ENCODE measurements at regions not wholly inside any gene's neighbourhood (a gene's known extent, or its start where the extent isn't known, plus 50 kb on each side); places are given as distances from the start of the nearest gene placed in this dataset.

- Histone ChIP-seq H3K9ac (ENCODE audit: low read length) (no peak overlapping the region), H3K9me2 (replicated peaks; ENCODE audit: insufficient read depth, low read length) (no peaks in the 10 kb centered on the region), H3K36me3 (ENCODE audit: low read length) (no peaks in the 10 kb centered on the region), H3K4me3 (ENCODE audit: insufficient read depth, low read length, poor library complexity, severe bottlenecking) (no peak overlapping the region), H4K20me1 (ENCODE audit: low read depth, low read length) (no peaks in the 10 kb centered on the region), H3K79me2 (ENCODE audit: insufficient read depth, low read length) (no peaks in the 10 kb centered on the region), H3K4me2 (ENCODE audit: low read depth, low read length, poor library complexity, severe bottlenecking) (no peak overlapping the region), H3F3A (ENCODE audit: insufficient read depth) (no peaks in the 10 kb centered on the region), H3K9me3 (ENCODE audit: insufficient read depth, low read length) (no peaks in the 10 kb centered on the region), H2AFZ (ENCODE audit: low read depth, low read length, severe bottlenecking) (no peak overlapping the region), H3K27me3 (ENCODE audit: low read length) (no peaks in the 10 kb centered on the region), H3K27ac (ENCODE audit: low read depth, low read length) (no peak overlapping the region)
- TF ChIP-seq EZH2phosphoT487 (conservative IDR thresholded peaks at IDR 0.05; ENCODE audit: low read length), result no peak
- TF ChIP-seq CTCF (IDR thresholded peaks at IDR 0.05; ENCODE audit: insufficient read depth, low read length, poor library complexity, severe bottlenecking), result no peak
These were observed 61.3 kb upstream of the PIK3R1 start for GRCh38 chr5:68154119-68154857.

DNA sequence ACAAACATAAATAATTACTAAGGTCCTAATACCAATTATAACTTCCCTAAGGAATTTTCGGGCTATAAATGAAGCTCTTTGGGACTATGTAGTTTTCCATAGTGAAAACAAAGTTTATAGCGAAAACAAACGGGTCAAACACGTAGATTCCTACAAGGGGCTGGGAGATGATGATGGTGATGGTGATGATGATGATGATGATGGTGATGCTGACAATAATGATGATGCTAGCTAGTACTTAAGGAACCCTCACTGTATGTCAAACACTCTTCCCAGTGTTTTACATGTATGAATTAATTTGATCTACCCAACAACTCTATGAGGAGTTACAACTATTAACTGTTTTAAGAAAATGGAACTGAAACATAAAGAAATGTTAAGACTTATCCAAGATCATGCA lies 63.7 kb upstream of the PIK3R1 start:
- Histone ChIP-seq H3K36me3 (ENCODE audit: low read length) (no peaks in the 10 kb centered on the region), H3K4me2 (ENCODE audit: low read depth, low read length, poor library complexity, severe bottlenecking) (no peak overlapping the region), H3K9ac (ENCODE audit: low read length) (no peak overlapping the region), H3K27ac (ENCODE audit: low read depth, low read length) (no peak overlapping the region), H3K9me2 (replicated peaks; ENCODE audit: insufficient read depth, low read length) (no peaks in the 10 kb centered on the region), H4K20me1 (ENCODE audit: low read depth, low read length) (no peaks in the 10 kb centered on the region), H2AFZ (ENCODE audit: low read depth, low read length, severe bottlenecking) (no peak overlapping the region), H3F3A (ENCODE audit: insufficient read depth) (no peaks in the 10 kb centered on the region), H3K27me3 (ENCODE audit: low read length) (no peaks in the 10 kb centered on the region), H3K79me2 (ENCODE audit: insufficient read depth, low read length) (no peaks in the 10 kb centered on the region), H3K4me3 (ENCODE audit: insufficient read depth, low read length, poor library complexity, severe bottlenecking) (no peak overlapping the region), H3K9me3 (ENCODE audit: insufficient read depth, low read length) (no peaks in the 10 kb centered on the region)
- TF ChIP-seq EZH2phosphoT487 (conservative IDR thresholded peaks at IDR 0.05; ENCODE audit: low read length) (no peak), CTCF (IDR thresholded peaks at IDR 0.05; ENCODE audit: insufficient read depth, low read length, poor library complexity, severe bottlenecking) (no peak)

GRCh38 chr5:68149189-68149588 lies 66.4 kb upstream of the PIK3R1 start:
- Histone ChIP-seq H3K27ac (ENCODE audit: low read depth, low read length) (no peak overlapping the region), H3F3A (ENCODE audit: insufficient read depth) (no peaks in the 10 kb centered on the region), H4K20me1 (ENCODE audit: low read depth, low read length) (no peaks in the 10 kb centered on the region), H3K4me2 (ENCODE audit: low read depth, low read length, poor library complexity, severe bottlenecking) (no peak overlapping the region), H3K9me2 (replicated peaks; ENCODE audit: insufficient read depth, low read length) (no peaks in the 10 kb centered on the region), H3K36me3 (ENCODE audit: low read length) (no peaks in the 10 kb centered on the region), H3K4me3 (ENCODE audit: insufficient read depth, low read length, poor library complexity, severe bottlenecking) (no peak overlapping the region), H3K9ac (ENCODE audit: low read length) (no peak overlapping the region), H2AFZ (ENCODE audit: low read depth, low read length, severe bottlenecking) (no peak overlapping the region), H3K9me3 (ENCODE audit: insufficient read depth, low read length) (no peaks in the 10 kb centered on the region), H3K27me3 (ENCODE audit: low read length) (no peaks in the 10 kb centered on the region), H3K79me2 (ENCODE audit: insufficient read depth, low read length) (no peaks in the 10 kb centered on the region)
- TF ChIP-seq CTCF (IDR thresholded peaks at IDR 0.05; ENCODE audit: insufficient read depth, low read length, poor library complexity, severe bottlenecking), result no peak
- TF ChIP-seq EZH2phosphoT487 (conservative IDR thresholded peaks at IDR 0.05; ENCODE audit: low read length), result no peak
